NOMO-1 treated with dmso at 0.1 percent for 144 hours (cell line): ENCODE measurements at regions not wholly inside any gene's neighbourhood (a gene's known extent, or its start where the extent isn't known, plus 50 kb on each side); places are given as distances from the start of the nearest gene placed in this dataset.

Source experiments
- DNase-seq: peaks from one replicate; lab custom pipeline; 2025; ENCODE audit not compliant: unreplicated experiment; lab: John Stamatoyannopoulos, UW

DNA sequence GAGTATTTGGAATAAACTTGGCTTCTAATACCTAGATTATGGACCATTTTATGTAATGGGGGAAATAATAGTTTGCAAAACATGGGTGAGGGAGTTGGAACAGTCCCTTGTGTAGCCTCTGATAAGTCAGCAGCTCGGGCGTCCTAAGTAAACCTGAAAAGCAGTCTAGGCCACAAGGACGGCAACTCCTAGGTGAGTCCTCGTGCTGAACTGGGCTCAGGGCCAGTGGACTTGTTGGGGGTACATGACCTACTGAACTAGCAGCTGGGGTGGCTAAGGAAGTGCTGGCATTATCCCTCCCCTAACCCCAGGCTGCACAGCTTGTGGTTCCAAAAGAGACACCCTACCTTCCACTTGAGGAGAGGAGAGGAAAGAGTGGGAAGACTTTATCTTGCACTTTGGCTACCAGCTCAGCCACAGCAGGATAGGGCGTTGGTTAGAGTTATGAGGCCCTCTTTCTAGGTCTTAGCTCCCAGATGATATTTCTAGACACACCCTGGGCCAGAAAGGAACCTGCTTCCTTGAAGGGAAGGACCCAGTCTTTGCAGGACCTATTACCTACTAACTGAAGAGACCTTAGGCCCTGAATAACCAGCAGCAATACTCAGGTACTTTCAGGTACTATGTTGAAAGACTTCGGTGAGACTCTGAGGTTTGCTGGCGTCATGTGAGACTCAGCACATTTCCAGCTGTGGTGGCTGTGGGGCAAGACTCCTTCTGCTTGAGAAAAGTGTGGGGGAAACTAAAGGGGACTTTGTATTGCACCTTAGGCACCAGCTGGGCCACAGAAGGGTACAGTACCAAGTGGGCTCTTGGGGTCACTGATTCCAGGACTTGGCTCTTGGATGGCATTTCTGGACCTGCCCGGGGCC lies 71.0 kb downstream of the AQP4 start:
- DNase-seq = no peak

DNA sequence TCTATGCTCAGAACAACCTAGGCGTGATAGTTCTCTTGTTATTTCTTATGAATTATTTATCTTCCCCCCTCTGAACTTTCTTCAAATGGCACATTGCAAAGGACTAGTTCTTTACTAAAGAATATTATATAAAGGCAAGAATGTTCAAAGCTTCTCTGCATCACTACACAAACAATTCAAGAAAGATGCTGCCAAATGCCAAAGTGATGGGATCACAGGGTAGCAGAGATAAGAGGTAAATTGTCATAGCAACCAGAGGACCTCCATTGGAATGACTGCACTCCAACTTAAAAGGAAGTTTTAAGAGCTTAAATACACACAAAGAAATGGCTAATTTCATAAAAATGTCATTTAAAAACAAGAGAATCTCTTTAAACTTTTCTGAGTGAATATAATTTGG lies 72.8 kb downstream of the AQP4 start:
- no peak for DNase-seq

DNA sequence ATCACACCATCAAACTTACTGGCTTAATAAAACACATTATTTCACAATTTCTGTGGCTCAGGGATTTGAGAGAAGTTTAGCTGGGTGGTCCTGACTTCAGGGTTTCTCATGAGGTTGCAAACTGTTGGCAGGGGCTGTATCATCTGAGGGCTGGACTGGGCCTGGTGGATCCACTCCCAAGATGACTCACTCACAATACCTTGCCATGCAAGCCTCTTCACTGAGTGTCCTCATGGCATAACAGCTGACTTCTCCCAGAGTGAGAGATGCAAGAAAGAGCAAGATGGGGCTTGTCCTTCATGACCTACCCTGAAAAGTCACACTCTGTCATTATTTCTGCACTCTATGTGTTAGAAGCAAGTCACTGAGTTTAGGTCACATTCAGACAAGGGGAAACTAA lies 73.8 kb downstream of the AQP4 start:
- no peak for DNase-seq

DNA sequence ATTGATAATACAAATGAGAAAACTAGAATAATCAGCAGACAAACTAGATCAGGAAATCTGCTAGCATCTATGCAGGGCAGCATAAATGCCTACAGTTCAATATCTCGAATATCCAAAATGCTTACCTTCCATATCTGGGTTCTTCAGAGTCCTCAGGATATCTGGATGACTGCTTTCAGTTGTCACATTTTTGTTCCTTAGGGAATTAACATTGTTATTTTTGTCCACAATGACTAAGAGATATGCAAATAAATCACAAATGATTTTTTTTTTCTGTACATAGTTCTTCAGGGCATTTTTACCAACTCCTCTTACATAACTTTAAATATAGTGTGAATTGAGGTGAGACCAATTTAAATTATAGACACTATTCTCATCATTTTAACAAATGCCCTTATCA lies 80.9 kb downstream of the AQP4 start:
- DNase-seq = no peak

DNA sequence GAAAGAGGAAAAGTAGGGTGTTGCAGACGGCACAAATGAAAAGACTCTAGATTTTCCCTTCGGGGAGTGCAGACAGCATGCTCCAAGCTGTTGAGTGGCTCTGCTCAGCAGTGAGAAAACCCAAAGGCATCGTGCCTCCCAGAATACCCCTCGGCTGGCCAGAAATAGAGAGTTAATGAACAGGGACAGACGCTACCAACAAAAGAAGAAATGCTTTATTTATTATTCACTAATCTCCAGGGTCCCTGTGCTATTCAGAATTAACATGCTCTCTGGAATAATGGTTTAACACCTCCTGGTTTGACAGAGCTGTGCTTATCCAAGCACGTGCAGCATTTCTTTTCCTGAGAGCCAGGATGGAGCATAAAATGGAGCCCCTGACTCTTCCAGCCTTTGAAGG lies 82.3 kb downstream of the AQP4 start:
- no peak for DNase-seq

DNA sequence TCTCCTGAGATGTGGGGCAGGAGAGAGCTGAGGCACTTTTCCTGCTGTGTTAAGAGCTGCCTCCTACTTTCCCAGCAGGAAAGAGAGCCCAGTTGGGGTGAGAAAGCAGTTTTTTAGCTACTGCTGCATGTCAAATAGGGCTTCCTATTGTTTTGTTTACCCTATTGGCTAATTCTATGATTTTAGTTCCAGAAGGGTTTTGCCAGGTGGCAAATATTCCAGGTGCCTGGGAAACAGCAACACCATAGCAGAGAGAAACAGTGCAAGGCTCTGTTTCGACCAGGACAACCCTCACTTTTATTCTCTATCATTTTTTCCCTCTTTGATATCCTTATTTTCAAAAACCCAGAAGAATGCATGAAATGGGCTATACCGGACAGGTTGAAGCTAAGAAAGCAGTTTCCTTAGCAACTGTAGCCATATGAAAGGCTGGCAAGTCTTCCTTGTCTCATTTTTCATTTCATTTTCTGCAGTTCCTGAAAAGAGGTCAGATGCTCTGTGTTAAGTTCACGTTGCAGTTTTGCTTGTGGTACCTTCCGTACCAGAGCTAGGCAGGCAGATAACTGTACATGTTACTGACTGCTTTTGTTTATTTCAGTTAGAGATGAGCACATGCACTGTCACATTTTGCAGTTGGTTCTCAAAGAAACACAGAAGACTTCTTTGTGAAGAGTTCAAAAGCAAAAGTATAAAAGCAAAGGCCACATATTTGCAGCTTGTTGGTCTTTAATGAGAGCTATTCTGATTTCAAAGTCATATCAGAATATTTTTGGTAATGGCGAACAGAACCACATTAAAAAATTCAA lies 84.8 kb downstream of the AQP4 start:
- no peak for DNase-seq

GRCh38 chr18:26778054-26778393 lies 87.5 kb downstream of the AQP4 start:
- DNase-seq = no peak

DNA sequence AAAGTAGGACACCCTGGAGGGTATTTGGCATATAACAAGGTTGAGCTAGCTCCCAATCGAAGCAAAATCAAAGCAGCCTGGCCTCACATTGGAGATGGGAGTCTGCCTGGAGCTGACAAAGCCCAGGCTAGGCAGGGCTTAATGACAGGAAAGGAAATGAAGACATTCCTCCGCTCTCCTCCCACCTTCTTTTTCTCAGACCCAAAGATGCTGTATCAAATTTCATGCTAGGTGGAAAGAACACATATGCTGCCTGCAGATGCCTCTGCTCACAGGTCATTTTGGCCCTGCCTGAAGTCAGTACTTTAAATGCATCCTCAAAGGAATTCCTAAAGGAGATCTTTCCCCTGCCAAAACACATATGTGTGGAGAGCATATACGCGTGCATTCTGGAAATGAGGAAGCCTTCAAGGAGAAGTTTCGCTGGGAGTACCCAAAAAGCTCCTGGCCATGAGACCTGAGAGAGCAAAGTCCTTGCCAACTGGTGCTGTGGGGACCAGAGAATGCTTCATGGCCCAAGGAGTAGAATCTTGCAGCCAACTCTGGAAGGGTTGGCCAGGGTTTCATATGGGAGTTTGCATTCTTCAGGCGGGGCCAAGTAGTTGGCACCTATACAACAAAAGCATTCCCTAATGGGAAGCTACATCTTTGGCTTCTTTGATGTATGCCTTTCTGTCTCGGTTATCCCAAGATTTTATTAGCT lies 88.0 kb downstream of the AQP4 start:
- DNase-seq = no peak

DNA sequence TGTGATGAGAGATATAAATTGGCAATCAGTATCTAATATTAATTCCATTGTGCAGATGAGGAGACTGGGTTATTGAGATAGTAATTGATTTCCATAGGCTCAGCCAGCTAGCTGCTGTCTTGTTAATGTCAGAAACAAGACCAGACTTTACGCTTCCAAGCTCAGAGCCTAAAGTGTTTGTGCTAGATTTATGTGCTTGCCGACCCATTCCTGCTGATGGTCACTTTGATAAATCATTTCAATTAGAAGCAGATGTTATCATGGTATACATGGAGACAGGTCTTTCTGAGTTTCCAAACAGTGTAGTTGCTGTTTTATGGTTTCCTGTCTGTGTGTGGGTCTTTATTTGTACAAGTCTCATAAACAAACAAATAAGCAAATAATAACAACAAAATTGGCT lies 92.8 kb downstream of the AQP4 start:
- no peak for DNase-seq

GRCh38 chr18:26771524-26771923 lies 94.0 kb downstream of the AQP4 start:
- DNase-seq = no peak

DNA sequence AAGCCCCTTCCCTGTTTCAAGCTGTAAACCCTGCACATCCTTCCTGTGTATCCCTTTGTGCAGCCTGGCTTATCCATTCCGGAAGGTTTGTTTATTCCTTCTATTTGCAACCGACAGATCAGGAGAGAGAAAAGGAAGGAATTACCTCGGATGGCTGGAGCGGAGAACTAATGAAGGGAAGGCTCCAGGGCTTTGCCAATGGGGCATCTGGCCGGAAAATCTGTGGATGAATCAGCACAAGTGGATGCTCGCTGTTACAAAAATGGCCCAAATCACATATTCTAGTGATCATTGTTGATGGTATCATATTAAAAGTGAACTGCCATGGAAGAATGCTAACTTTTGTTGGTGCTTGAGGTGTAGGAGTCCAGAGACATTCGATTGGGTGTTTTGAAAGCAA lies 97.1 kb downstream of the AQP4 start:
- DNase-seq = no peak

GRCh38 chr18:26765498-26765897 lies 100.0 kb downstream of the AQP4 start:
- no peak for DNase-seq

DNA sequence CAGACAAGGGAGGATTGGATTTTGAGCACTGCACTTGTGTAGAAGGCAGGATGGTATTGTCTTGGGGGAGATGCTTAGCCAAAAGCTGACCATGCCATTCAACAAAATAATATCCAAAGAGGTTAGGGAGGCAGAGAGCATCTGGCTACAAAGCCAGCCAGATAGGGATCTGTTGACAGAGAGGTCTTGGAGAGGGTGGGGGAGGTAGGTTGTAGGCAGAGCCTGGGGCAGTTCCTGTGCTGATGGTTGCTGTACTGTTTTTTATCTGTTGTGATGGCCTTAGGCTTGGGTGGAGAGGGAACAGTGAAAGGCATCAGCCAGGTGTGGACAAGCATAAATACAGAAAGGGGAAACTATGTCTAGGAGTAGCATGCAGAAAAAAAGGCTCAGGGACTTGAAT lies 100.9 kb downstream of the AQP4 start:
- DNase-seq = no peak

GRCh38 chr18:26764177-26764576 lies 101.3 kb downstream of the AQP4 start:
- DNase-seq = no peak

GRCh38 chr18:26763446-26764110 lies 101.9 kb downstream of the AQP4 start:
- DNase-seq = no peak

DNA sequence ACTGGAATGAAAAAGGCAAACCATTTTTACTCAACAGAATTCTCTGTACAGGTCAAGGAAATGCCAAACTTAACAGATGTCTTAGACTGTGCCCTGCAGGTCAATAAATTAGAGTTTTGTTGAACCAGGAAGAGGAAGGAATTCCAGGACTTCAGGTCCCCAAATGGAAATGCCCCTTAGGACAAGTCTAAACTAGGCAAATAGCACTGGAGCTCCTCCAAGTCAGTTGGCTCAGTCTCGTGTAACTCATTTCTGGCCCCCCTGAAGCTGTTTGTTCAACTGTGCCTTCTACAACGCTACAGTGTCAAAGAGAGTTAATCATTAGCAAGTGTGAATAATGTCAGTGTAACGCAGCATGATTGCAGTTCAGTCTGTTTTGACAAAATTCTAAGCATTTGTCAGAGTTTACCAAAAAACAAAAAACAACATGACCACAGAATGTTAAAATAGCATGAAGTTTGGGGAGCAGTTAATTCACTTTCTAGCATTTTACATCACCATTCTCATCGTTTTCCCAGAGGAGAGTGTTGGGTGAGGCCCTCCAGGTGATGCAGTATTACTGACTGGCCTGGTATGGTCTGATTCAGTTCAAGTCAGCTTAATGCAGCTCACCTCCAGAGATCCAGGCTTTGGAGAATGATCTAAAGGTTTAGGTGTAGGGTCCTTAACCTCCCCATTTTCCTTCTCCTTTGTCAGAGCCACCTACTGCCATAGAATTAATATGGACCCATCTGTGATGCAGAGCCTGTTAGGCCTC lies 108.1 kb downstream of the AQP4 start:
- DNase-seq = no peak

GRCh38 chr18:26756556-26756955 lies 109.0 kb downstream of the AQP4 start:
- DNase-seq = no peak

GRCh38 chr18:26746826-26747475 lies 118.6 kb downstream of the AQP4 start:
- DNase-seq = no peak

GRCh38 chr18:26746398-26746797 lies 119.1 kb downstream of the AQP4 start:
- DNase-seq = no peak
